SK-N-DZ (cell line): ENCODE measurements at regions not wholly inside any gene's neighbourhood (a gene's known extent, or its start where the extent isn't known, plus 50 kb on each side); places are given as distances from the start of the nearest gene placed in this dataset.
"Not testable (repeated sequence)": the region's sequence is repeated elsewhere in the genome, so short reads cannot be mapped to it uniquely, and the experiment has no call there.

Experiments used
- DNase-seq: peaks from one replicate; pipeline ENCODE4 v3.0.0-alpha.2; 2015; ENCODE audit warnings: low spot score

DNA sequence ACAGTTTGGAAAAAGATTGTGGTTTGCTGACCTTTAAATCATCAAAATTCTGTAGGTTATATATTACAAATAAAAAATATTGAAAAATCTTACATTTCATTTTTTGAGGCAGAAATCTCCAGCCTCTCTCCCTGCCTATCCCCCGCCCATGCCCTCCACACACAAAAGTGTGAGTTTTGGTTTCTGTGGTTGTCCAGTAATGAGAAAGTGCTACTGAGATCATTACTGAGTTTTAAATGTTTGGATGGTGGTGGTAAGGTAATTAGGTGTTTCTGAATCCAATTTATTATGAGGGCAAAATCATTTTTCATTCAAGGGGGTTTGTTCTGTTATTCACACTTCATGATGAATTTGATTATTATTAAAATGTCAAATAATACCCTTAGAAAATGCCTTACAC lies 448.0 kb upstream of the SLC10A2 start:
- no peak for DNase-seq

DNA sequence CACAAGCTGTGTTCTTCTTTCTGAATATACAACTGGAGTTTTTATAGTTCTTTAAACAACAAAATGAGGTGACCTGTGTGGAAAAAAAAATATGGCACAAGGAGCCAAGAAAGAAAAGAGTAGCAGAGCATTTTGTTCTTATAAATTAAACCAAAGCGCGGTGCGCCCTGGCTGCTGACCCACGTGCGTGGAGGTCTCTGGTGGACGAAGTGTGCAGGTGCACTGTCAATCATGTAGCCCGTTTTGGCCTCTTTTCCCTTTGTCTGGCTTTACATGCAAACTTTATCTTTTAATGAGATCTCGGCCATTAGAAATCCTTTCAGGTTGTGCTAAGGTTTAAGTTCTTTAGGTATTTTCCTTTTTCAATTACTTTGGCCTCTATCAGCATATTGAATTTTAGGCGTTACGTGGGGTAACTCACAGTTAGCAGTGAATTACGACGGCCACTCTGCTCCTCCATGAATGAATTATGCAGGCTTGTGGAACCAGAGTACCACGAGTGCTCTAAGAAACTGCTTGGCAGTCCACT lies 443.9 kb upstream of the SLC10A2 start:
- DNase-seq: no peak

DNA sequence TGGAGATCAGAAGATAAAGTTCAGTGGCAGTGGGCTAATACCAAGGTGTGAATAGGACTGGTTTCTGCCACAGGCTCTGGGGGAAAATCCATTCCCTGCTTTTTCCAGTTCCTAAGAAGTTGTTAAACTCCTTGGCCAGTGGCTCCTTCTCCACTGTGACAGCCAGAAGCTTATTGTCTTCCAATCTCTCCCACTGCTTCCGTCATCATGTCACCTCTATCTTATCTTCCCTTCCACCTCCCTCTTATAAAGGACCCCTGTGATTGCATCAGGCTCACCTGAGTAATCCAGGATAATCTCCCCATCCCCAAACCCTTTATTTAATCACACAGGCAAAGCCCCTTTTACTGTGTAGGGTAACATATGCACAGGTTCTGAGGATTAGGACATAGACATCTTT lies 431.2 kb upstream of the SLC10A2 start:
- no peak for DNase-seq

DNA sequence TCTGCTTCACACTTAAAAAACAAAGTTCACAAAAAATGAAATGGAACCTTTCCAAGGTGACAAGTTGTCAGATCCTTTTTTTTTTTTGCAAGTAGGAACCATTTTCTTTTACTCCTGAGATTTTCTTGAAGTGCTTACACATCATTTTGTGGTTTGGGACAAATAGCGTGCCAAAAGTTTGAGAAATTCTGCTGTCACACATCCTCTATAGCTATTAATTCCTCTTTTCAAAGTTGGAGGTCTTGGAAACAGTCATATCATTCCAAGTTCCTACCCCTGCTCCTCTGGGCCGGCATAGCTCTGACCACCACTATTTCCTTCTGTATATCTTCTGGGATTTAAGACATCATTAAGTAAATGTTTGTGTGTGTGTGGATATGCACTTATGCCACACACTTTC lies 421.6 kb upstream of the SLC10A2 start:
- DNase-seq: no peak

DNA sequence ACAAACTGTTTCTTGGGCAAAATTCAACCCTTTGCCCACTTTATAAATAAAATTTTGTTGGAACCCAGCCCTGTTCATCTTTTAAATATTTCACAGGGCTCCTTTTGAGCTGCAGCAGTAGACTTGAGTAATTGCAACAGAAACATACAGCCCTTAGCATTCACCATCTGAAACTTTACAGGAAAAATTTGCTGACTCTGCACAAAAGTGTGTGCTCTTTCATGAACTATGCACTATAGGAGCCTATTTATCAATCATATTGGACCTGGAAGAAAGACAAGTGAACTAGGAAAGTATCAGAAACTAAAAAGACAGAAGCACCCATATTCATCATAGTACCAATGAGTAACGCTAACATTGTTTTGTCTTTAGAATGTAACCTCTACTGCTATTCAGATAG lies 406.9 kb upstream of the SLC10A2 start:
- no peak for DNase-seq

DNA sequence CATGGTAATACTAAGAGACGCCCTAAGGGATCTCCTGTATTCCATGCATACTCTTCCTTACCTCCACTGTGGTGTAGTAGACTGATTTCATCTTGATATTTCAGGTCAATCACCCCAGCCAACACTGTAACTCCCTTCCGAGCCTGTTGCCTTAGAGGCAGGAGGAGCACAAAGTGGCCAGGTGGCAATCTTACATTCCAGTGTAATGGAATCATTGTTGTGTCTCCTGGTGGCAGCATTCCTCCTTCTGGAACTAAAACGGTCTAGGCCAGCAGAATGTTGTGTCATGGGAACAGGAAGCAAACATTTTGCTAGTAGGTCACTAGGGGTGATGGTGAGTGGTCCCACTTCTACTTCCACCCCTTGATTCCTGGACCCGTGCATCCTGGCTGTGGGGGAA lies 405.7 kb upstream of the SLC10A2 start:
- DNase-seq: no peak

DNA sequence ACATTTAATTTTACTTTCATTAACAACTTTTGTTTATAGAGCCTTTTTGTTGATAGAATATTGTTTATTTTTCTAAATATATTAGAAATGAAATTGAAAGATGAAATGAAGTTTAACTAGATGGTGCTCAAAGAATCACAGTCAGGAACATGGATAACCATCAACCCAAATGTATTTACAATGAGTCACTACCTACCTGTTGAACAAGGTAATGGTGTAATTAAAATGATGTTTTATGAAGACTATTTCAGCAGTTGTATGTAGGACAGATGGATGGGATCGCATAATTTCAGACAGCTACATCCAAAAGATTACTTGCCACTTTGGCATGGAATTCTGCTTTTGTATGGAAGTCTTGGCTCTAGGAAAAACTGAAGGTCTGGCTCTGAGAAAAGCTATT lies 403.6 kb upstream of the SLC10A2 start:
- no peak for DNase-seq

DNA sequence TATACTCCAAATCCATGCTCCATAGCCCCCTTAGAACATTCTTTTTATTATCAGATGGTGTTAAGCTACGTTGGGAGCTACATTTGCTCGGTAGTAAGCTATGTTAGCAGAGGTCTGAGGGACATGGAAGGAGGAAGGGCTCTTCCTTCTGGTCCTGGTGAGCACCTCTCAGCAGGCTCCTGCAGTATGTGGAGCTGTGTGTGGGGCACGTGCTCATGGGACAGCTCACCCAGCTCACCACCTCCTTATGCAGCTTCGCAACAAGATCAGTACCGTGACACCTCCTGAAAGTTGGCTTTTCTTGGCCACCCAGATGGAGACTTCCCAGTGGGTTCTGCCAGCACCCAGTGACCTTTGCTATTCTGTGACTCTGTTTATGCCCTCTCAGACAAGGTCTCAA lies 400.5 kb upstream of the SLC10A2 start:
- no peak for DNase-seq

DNA sequence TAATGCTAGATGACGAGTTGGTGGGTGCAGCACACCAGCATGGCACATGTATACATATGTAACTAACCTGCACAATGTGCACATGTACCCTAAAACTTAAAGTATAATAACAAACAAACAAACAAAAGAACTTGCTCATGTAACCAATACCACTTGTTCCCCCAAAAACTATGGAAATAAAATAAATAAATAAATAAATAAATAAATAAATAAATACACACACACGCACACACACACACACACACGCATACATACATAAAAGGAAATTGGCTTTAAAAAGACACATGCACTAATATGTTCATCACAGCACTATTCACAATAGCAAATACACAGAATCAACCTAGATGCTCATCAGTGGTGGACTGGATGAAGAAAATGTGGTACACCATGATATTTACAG lies 394.0 kb upstream of the SLC10A2 start:
- not testable (repeated sequence) for DNase-seq

DNA sequence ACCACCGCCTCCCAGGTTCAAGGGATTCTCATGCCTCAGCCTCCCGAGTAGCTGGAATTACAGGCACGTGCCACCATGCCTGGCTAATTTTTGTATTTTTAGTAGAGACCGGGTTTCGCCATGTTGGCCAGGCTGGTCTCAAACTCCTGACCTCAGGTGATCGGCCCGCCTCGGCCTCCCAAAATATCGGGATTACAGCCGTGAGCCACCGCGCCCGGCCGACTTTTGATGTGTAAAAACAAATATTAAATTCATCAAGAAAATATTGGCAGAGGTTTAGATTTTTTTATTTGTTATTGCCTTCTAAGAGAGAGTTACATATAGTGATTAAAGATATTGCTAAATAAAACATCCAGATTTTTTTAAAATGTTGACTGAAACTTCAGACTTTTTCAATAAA lies 390.8 kb upstream of the SLC10A2 start:
- DNase-seq: not testable (repeated sequence)

DNA sequence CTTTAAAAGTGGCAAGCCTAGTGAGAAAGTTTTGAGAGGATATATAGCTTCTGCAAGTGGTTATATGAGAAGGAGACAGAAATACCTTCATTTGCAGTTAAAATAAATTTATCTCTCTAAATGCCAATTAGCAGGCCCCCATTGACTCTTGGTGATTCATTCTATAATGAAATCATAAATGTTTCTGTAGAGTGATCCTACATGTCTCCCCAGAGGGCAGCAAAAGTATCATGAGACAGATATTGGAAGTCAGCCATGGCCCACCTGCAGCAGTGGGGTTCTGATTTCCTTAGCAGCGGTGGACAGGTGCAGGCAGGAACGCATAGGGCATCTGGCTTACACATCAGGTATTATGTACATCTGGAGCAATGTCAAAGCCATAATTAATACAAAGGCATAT lies 385.4 kb upstream of the SLC10A2 start:
- DNase-seq: peak; percentile 8

DNA sequence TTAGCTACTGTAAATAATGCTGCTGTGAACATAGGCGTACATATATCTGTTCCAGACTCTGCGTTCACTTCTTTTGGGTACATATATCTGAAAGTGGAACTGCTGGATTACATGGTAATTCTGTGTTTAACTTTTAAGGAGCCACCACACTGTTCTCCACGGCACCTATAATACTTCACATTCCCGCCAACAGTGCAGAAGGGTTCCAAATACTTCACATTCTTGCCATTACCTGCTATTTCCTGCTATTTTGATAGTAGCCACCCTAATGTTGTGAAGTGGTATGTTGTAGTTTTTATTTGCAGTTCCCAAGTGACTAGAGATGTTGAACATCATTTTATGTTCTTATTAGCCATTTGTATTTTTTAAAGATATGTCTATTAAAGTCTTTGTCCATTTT lies 377.4 kb upstream of the SLC10A2 start:
- no peak for DNase-seq

DNA sequence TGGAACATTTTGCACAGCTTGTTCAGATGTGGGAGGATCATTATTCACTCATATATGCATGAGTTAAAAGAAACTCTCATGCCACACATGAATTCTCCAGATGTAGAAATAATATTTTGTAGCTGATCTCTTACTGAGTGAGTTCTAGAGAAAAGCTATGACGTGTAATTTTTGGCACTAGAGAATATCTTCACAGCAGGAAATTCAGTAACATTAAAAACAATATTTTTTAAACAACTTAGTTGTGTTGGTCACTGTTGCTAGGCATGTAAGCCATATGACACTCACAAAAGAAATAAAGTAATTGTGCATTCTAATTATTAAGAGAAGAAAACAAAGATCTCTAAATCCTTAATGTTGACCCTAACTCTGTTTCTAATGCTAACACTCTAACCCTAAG lies 371.4 kb upstream of the SLC10A2 start:
- DNase-seq: no peak

DNA sequence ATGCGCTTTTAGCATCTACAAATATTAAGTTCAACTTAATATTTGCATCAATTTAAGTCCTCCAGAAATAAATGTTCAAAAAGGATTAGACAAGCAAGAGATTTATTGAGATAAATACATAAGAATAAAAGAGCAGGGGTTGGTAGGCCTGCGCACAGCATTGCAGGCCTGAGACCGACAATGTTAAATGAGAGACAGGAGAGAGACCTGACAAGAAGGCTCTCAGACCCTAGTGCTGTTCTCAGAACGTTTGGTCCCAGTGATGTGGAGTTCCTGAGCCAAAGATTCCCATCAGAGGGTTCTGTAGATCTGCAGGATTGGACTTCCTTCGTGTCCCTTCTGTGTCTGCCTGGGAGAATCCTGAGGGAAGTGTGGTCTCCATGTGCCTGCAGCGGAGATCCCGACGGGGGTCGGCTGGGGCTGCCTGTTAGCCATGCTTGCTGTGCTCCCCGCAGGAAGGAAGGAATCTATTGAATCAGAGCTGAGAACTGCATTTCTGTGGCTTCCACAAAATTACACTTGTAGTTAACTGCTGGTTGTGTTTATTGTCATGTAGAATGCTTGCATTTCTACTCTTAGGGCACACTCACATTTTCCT lies 369.9 kb upstream of the SLC10A2 start:
- no peak for DNase-seq

DNA sequence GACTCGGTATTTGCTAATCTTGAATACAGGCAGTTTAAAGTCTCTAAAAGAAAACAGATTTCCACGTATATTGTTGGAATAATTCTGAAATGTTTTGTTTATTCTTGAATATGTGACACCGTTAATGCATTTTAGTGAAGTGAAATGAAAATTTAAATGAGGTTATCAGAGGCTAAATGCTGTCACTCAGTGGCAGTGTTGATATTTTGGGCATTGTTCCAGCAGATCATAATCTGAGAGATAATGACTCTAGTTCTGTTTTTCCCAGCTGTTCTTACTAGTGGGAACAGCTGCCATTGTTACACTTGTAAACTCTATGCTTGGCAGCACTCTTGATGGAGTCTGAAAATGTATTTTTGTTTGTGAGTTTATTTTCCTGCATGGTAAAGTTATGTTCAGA lies 365.6 kb upstream of the SLC10A2 start:
- DNase-seq: peak; percentile 67

DNA sequence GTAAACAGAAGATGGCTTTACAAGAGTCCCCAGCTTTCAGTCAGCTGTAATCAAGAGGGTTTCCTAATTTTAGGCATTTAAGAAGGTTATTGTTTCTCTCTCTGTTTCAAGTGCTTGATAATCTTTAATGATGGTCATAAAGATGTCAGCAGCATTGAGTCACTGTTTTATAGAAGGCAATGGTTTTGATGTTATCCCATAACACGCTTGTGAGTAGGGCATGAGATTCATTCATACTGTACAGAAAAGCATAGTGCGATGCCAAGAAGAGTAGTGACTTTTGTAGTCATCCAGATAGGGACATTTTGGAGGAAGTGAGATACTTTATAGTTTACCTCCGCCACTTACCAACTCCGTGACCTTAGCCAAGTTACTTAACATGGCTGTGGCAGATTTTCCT lies 364.2 kb upstream of the SLC10A2 start:
- DNase-seq: no peak

DNA sequence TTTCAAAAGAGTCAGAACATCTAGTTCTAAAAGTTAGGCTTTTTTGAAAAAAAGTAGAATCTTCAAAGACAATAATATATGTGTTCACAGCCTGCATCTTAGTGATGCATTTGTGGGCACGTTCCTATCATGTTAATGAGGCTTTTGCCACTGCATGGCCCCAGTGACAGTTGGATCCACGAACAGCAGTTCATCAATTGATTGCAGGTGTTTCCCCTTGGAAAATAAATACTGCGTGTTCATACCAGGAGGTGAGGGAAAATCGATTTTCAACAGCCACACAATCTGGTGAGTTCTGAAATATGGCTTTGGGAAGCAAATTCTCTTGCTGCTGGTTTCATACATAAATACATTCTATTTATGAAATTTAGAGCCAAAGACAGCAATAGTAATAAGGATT lies 343.8 kb upstream of the SLC10A2 start:
- no peak for DNase-seq

DNA sequence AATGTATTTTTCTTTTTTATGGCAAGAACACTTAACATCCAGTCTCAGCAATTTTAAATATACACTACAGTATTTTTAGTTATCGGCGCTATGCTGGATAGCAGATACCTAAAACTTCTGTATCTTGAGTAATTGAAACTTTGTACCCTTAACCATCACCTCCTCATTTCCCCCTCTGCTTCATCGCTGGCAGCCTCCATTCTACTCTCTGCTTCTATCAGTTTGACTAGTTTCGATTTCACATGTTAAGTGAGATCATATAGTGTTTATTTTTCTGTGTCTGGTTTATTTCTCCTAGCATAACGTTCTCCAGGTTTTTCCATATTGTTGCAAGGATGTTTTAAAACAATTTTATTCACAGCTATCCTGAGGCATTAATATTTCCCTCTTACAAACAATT lies 340.8 kb upstream of the SLC10A2 start:
- no peak for DNase-seq

DNA sequence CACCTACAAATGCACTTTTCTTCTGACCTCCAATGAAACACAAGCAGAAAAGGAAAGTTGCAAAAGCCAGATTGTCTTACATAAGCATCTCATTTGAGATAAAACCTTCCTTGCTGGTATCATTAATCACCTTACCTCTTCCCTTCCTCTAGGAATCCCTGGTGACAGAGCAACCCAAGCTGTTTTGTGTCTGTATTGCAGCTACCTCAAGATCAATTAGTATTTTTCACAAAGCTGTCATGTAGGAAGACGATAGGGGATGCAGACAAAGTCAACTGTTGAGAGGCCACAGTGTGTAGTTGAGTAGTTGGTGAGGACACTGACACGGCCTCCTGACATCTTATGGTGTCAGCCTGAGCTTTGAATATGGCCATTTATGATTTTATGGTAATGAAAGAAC lies 339.1 kb upstream of the SLC10A2 start:
- DNase-seq: no peak

DNA sequence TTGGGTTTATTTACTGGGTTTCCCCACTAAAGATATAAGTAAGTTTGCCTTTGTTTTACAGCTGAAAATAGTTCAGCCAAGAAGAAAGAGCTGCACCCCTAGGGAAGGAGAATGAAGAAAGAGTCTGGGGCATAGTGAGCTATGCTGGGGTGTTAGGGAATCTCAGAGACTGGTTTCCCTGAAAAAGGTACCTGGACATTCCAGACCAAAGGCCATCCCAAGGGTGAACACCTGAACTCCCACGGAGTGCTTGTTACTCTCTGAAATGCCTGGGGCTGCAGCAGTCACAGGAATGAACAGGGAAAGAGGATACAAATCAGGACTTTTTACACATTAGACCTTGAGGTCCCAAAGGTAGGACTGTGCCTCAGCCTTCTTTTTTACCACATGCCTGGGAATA lies 337.6 kb upstream of the SLC10A2 start:
- no peak for DNase-seq

DNA sequence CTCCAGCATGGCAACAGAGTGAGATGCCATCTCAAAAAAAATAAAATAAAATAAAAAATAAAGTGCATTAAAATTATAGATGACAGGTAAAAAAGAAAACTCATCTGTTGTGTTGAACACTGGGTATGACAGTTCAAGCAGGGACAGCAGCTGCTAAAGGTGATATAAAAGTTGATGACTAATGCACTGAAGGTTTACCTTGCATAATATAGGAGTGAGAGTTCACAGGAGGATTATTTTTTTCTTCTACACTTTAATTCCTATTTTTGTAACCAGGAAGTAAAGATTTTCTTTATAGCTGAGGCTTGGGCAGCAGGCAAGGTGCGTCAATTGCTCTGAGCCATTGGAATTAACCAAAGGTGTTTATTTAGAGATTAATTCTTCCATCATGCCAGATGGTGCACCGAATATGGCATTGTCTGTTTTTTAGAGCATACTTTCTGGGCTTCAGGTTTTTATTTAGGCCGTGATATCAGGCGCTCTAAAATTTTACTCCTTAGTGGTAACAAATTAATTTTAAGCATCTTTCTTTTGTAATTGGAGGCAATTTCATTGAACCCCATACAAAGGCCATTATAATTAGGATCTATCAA lies 337.0 kb upstream of the SLC10A2 start:
- no peak for DNase-seq

DNA sequence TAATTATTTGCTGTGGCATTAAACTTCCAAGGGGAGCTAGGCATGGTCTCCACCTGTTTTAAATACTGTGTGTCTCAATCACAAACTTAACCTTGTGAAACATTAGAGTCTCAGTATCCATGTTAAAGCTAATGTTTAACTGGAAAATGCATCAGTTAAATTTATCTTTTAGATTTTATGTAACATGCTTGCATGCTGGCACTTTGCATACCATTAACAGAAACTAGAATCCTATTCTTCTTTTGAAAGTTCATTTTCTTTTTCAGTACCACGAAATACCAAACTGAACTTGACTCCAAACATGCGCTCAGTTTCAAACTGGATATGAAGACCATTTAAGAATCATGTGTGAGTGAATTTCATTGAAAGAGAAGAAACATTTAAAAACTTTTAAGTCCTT lies 328.9 kb upstream of the SLC10A2 start:
- DNase-seq: no peak

DNA sequence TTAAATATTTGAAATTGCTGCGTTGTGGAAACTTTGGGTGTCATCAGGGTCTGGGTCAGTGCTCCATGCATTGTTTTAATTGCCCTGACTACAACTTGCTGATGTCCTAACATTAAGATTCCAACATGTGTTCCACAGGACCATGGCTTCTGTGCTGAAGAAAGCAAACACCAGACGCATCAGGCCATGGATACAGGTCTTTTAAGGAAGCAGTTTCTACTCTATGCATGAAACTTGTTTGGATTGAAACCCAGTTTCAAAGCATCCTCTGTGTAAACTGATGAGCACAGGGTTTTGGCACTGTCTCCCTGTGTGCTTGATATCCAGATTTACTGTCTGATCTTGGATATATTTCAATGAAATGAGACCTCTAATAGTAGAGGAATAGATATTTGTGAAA lies 328.4 kb upstream of the SLC10A2 start:
- no peak for DNase-seq

DNA sequence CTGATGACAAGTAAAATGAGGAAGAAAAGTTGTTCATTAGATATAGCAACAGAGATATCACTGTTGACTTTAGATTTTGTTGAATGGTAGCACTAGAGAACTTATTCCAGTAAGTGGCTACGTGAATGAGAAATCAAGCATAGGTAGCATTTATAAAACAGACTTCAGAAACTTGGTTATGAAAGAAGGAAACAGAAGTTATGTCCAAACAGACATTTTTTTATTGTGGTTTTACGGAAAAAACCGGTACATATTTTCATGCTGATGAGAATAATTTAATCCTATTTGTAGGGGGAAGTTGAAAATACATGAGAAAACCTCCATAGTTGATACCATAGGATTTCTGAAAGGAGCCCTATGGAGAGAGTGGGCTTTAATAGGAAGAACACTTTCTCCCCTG lies 325.7 kb upstream of the SLC10A2 start:
- DNase-seq: no peak
